Uterus (tissue), 2 donors: ENCODE measurements at regions not wholly inside any gene's neighbourhood (a gene's known extent, or its start where the extent isn't known, plus 50 kb on each side); places are given as distances from the start of the nearest gene placed in this dataset.

Source experiments
- POLR2A ChIP-seq, 2 donors: fragments of 450-650 bp; IDR thresholded peaks; one replicate each; pipeline ENCODE4 v1.6.1; 2016; ENCODE audit warnings: antibody characterized with exemption in 2 of 2, mild to moderate bottlenecking in 1 of 2, moderate library complexity in 1 of 2
- TF ChIP-seq, protein P1 (sequence below), 4 experiments: fragments of 200-600 bp in 2 of 4; fragments of 450-650 bp in 2 of 4; sonication (generic) in 2 of 4; IDR thresholded peaks; one replicate each; pipeline ENCODE4 v1.5.1; 2016 to 2019; ENCODE audit warnings: antibody characterized with exemption in 4 of 4, mild to moderate bottlenecking in 2 of 4, moderate library complexity in 1 of 4

DNA sequence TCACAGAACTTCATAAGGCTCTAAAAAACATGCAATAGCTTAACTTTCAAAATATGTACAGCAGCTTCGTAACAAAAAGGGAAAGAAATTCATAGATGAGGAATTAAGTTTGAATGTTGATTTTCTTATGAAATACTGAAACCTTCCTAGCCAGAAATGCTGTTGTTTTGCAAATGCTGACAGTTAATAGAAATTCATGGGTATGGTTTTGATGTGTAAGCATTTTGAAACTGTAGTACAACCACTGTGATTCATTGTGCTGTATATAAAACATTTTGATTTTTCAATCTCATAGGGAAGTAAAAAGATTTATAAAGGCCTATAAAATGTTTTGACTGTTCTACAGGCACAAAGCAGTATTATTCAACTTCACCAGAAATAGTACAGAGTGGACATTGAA is 228.4 kb upstream of the EYS start:
- no peak for TF ChIP-seq POLR2A (IDR thresholded peaks at IDR 0.05)
- TF ChIP-seq, protein P1, sequence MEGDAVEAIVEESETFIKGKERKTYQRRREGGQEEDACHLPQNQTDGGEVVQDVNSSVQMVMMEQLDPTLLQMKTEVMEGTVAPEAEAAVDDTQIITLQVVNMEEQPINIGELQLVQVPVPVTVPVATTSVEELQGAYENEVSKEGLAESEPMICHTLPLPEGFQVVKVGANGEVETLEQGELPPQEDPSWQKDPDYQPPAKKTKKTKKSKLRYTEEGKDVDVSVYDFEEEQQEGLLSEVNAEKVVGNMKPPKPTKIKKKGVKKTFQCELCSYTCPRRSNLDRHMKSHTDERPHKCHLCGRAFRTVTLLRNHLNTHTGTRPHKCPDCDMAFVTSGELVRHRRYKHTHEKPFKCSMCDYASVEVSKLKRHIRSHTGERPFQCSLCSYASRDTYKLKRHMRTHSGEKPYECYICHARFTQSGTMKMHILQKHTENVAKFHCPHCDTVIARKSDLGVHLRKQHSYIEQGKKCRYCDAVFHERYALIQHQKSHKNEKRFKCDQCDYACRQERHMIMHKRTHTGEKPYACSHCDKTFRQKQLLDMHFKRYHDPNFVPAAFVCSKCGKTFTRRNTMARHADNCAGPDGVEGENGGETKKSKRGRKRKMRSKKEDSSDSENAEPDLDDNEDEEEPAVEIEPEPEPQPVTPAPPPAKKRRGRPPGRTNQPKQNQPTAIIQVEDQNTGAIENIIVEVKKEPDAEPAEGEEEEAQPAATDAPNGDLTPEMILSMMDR (IDR thresholded peaks at IDR 0.05), result no peak
